Choroid plexus epithelial cell (primary cell): ENCODE measurements at regions not wholly inside any gene's neighbourhood (a gene's known extent, or its start where the extent isn't known, plus 50 kb on each side); places are given as distances from the start of the nearest gene placed in this dataset.

Source experiments
- DNase-seq: peaks from one replicate; pipeline ENCODE4 v3.0.0-alpha.2; 2010; ENCODE audit warnings: low read depth
- H3K4me3 ChIP-seq: 2 replicates; pipeline ENCODE4 v1.5.1; 2011; ENCODE audit warnings: low read depth, mild to moderate bottlenecking, control low read depth, low read length, moderate library complexity
- CTCF ChIP-seq: conservative IDR thresholded peaks from 2 replicates; pipeline ENCODE4 v1.5.1; 2011; ENCODE audit warnings: low read depth, mild to moderate bottlenecking, control low read depth, inconsistent platforms, low read length, moderate library complexity

GRCh38 chr20:54305421-54305820 lies 97.5 kb downstream of the PFDN4 start:
- DNase-seq: no peak
- no peak for TF ChIP-seq CTCF
- H3K4me3 ChIP-seq: no peak overlapping the region

- H3K4me3 ChIP-seq: no peak overlapping the region
- DNase-seq: no peak
- TF ChIP-seq CTCF: no peak
These were observed 99.3 kb downstream of the PFDN4 start for GRCh38 chr20:54306985-54307710.

- no peak for DNase-seq
- H3K4me3 ChIP-seq: no peak overlapping the region
- no peak for TF ChIP-seq CTCF
These were observed 100.9 kb downstream of the PFDN4 start for GRCh38 chr20:54308804-54309203.

- H3K4me3 ChIP-seq: no peak overlapping the region
- no peak for DNase-seq
- no peak for TF ChIP-seq CTCF
These were observed 111.0 kb downstream of the PFDN4 start for GRCh38 chr20:54318892-54319291.

GRCh38 chr20:54320148-54320607 lies 112.3 kb downstream of the PFDN4 start:
- DNase-seq: peak; percentile 14
- TF ChIP-seq CTCF: no peak
- no peak overlapping the region for H3K4me3 ChIP-seq

- no peak for DNase-seq
- H3K4me3 ChIP-seq: no peak overlapping the region
- TF ChIP-seq CTCF: no peak
These were observed 113.6 kb downstream of the PFDN4 start for GRCh38 chr20:54321352-54322087.
